Kidney epithelial cell (primary cell): ENCODE measurements at regions not wholly inside any gene's neighbourhood (a gene's known extent, or its start where the extent isn't known, plus 50 kb on each side); places are given as distances from the start of the nearest gene placed in this dataset.

ENCODE experiments used
- DNase-seq: peaks from one replicate; pipeline ENCODE4 v3.0.0-alpha.2; 2010; ENCODE audit warnings: low read depth
- H3K27me3 ChIP-seq: 2 replicates; pipeline ENCODE4 v1.6.0; 2011; ENCODE audit warnings: low read length; ENCODE audit not compliant: control insufficient read depth, insufficient read depth
- H3K36me3 ChIP-seq: 2 replicates; pipeline ENCODE4 v1.5.1; 2011; ENCODE audit warnings: low read length; ENCODE audit not compliant: control insufficient read depth, insufficient read depth
- H3K4me3 ChIP-seq: 2 replicates; pipeline ENCODE4 v1.5.1; 2011; ENCODE audit warnings: low read depth, mild to moderate bottlenecking, control low read depth, low read length
- TF ChIP-seq, protein P1 (sequence below): IDR thresholded peaks from 2 replicates; pipeline ENCODE4 v1.5.1; 2011; ENCODE audit warnings: mild to moderate bottlenecking, moderate library complexity, low read length, control low read depth, inconsistent platforms; ENCODE audit not compliant: insufficient read depth, poor library complexity, severe bottlenecking

GRCh38 chr5:145668714-145669113 lies 166.4 kb downstream of the PRELID2 start:
- TF ChIP-seq, protein P1, sequence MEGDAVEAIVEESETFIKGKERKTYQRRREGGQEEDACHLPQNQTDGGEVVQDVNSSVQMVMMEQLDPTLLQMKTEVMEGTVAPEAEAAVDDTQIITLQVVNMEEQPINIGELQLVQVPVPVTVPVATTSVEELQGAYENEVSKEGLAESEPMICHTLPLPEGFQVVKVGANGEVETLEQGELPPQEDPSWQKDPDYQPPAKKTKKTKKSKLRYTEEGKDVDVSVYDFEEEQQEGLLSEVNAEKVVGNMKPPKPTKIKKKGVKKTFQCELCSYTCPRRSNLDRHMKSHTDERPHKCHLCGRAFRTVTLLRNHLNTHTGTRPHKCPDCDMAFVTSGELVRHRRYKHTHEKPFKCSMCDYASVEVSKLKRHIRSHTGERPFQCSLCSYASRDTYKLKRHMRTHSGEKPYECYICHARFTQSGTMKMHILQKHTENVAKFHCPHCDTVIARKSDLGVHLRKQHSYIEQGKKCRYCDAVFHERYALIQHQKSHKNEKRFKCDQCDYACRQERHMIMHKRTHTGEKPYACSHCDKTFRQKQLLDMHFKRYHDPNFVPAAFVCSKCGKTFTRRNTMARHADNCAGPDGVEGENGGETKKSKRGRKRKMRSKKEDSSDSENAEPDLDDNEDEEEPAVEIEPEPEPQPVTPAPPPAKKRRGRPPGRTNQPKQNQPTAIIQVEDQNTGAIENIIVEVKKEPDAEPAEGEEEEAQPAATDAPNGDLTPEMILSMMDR = no peak
- no peak for DNase-seq
- no peaks in the 10 kb centered on the region for H3K36me3 ChIP-seq
- no peak overlapping the region for H3K4me3 ChIP-seq
- H3K27me3 ChIP-seq = no peaks in the 10 kb centered on the region

DNA sequence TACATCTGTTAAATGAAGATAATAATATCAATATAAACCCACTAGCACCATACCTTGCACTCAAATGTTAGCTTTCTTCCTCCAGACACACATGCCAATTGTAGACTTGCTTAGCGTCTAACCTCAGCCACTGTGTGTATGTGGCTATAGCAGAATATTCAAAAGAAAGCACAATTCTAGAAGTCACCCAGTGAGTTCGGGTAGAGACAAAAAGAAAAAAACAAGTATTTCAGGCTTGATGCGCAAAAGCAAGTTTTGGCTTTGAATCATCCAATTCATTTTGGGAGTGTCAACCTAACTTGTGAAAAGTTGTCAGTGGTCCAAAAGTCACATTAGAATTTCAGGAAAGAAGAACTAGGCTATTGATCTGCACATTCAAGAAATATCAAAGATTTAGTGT lies 167.4 kb downstream of the PRELID2 start:
- Histone ChIP-seq H3K4me3 (no peak overlapping the region), H3K36me3 (no peaks in the 10 kb centered on the region), H3K27me3 (no peaks in the 10 kb centered on the region)
- no peak for DNase-seq
- TF ChIP-seq, protein P1 = no peak

- H3K27me3 ChIP-seq = no peaks in the 10 kb centered on the region
Measured at GRCh38 chr5:145666591-145666990, 168.6 kb downstream of the PRELID2 start.

GRCh38 chr5:145661737-145662485 lies 173.2 kb downstream of the PRELID2 start:
- Histone ChIP-seq H3K36me3 (no peaks in the 10 kb centered on the region), H3K27me3 (no peaks in the 10 kb centered on the region), H3K4me3 (no peak overlapping the region)
- no peak for DNase-seq
- TF ChIP-seq, protein P1 = no peak

More at GRCh38 chr5:145666591-145666990, 168.6 kb downstream of the PRELID2 start:
- TF ChIP-seq, protein P1 = no peak
- no peak for DNase-seq
- no peaks in the 10 kb centered on the region for H3K36me3 ChIP-seq
- no peak overlapping the region for H3K4me3 ChIP-seq

GRCh38 chr5:145660897-145661640 lies 174.1 kb downstream of the PRELID2 start:
- TF ChIP-seq, protein P1 = no peak
- Histone ChIP-seq H3K4me3 (no peak overlapping the region), H3K27me3 (no peaks in the 10 kb centered on the region), H3K36me3 (no peaks in the 10 kb centered on the region)
- no peak for DNase-seq
